ENCODE measurements at regions not wholly inside any gene's neighbourhood (a gene's known extent, or its start where the extent isn't known, plus 50 kb on each side); places are given as distances from the start of the nearest gene placed in this dataset.

GRCh38 chr10:107933076-107933475 is 768.6 kb upstream of the SORCS1 start:
- DNase-seq: no peak
- TF ChIP-seq POLR2A (IDR thresholded peaks at IDR 0.05) (no peak), EP300 (IDR thresholded peaks at IDR 0.05) (no peak)
- 83 to 92% (median 86%) methylated on average over 2 of the region's 2 CpGs for WGBS, 3 donors
- no peak overlapping the region for H3K27ac ChIP-seq
- intact Hi-C loops (cut with DNase I): no loop called here
- H3K9me3 ChIP-seq: no peaks in the 10 kb centered on the region
- H3K27me3 ChIP-seq: no peaks in the 10 kb centered on the region
- H3K4me3 ChIP-seq: no peak overlapping the region
- no peaks in the 10 kb centered on the region for H3K4me1 ChIP-seq (ENCODE audit: insufficient read depth)
- H3K36me3 ChIP-seq: no peaks in the 10 kb centered on the region

DNA sequence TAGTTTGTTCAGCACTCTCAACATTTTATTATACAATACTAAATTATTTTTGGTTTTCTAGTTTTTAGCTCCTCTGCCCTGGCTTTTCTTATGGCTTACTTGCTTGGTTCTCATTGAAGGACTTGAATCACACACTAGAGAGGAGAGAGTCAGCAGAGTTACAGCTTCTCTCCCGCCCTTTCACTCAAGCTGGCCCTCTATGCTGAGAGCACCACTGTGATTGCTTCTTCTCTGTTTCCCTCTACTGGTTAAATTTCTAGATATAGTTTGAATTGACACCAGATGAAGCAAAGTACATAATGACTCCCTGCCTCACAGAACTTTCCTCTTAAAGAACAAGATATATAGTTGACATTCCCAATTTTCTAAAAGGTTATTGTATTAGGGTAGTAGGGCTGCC is 767.3 kb upstream of the SORCS1 start:
- no peaks in the 10 kb centered on the region for H3K27me3 ChIP-seq
- H3K4me1 ChIP-seq (ENCODE audit: insufficient read depth): no peaks in the 10 kb centered on the region
- no peaks in the 10 kb centered on the region for H3K36me3 ChIP-seq
- 83 to 100% (median 86%) methylated on average over 1 of the region's 1 CpG for WGBS, 3 donors
- DNase-seq: no peak
- no peaks in the 10 kb centered on the region for H3K9me3 ChIP-seq
- intact Hi-C loops (cut with DNase I): no loop called here
- TF ChIP-seq CTCF (IDR thresholded peaks at IDR 0.05) (no peak), POLR2A (IDR thresholded peaks at IDR 0.05) (no peak), EP300 (IDR thresholded peaks at IDR 0.05) (no peak)
- no peak overlapping the region for H3K4me3 ChIP-seq
- H3K27ac ChIP-seq: no peak overlapping the region

DNA sequence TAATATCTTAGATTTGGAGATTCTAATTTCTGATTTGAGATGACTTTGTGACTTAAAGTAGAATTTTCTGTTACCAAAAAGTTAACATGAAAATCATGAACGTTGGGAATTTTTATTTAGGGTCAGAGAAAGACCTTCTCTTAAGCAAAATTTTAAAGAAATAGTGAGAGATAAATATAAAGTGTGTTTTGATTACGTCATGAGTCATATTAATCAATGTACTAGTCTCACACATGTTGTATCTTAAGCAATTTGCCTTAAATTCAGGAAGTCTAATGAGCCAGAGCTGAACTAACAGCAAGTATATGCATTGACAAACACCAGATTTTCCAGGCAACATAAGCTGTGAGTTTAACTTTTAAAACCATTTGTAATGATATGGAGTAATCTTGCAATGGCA is 765.5 kb upstream of the SORCS1 start:
- WGBS, 3 donors: 47 to 64% (median 49%) methylated on average over 2 of the region's 2 CpGs
- intact Hi-C loops (cut with DNase I): no loop called here

DNA sequence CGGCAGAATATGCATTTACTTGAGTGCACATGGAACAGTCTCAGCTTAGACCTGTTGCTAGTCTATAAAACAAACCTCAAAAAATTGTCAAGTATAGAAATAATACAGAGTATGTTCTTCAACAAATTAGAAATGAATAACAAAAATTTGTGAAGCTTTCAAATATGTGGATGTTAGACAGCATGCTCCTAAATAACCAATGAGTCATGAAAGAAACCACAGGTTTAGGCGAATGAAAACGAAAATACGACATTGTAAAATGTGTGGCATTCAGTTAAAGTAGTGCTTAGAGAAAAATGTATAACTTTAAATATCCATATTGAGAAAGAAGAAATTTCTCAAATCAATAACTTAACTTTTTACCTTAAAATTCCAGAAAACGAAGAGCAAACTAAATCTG is 760.0 kb upstream of the SORCS1 start:
- 85 to 92% (median 88%) methylated on average over 5 of the region's 5 CpGs for WGBS, 3 donors
- intact Hi-C loops (cut with DNase I): no loop called here
- Histone ChIP-seq H3K4me1 (ENCODE audit: insufficient read depth) (no peaks in the 10 kb centered on the region), H3K4me3 (no peak overlapping the region), H3K36me3 (no peaks in the 10 kb centered on the region), H3K27ac (no peak overlapping the region), H3K27me3 (no peaks in the 10 kb centered on the region), H3K9me3 (no peaks in the 10 kb centered on the region)
- no peak for DNase-seq
- TF ChIP-seq CTCF (IDR thresholded peaks at IDR 0.05) (no peak), POLR2A (IDR thresholded peaks at IDR 0.05) (no peak), EP300 (IDR thresholded peaks at IDR 0.05) (no peak)

More for the DNA sequence above, 765.5 kb upstream of the SORCS1 start:
- Histone ChIP-seq H3K27me3 (no peaks in the 10 kb centered on the region), H3K4me3 (no peak overlapping the region), H3K36me3 (no peaks in the 10 kb centered on the region), H3K27ac (no peak overlapping the region), H3K4me1 (ENCODE audit: insufficient read depth) (no peaks in the 10 kb centered on the region), H3K9me3 (no peaks in the 10 kb centered on the region)
- TF ChIP-seq CTCF (IDR thresholded peaks at IDR 0.05): no peak
- TF ChIP-seq POLR2A (IDR thresholded peaks at IDR 0.05): no peak
- DNase-seq: no peak

DNA sequence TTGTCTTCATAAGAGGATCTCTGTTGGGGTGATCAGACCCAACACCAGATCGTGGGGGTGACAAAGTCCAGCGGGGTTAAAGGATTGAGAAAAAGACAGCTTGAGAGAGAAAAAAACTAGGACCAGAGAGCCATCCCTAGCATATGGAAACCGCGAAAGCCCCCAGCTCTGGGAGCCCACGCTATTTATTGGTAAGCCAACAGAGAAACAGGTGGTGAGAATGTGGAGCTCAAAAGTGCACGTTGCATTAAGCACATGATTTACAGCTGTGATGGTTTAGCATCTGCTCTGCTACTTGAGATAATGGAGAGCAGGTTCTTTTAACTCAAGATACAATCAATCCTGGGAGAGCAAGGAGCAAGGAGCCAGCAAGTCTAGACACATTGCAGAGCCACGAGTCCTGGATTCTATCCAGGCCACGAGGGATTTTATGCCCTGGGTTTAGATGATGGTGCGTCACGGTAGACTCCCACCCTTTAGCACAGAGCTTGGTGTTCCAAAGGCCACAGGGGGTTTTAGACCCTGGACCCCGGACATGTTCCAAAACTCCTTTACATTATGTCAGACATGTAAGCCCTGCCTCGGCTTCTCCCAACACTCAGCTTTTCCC is 755.2 kb upstream of the SORCS1 start:
- no peak overlapping the region for H3K27ac ChIP-seq
- DNase-seq: no peak
- H3K9me3 ChIP-seq: no peaks in the 10 kb centered on the region
- no peaks in the 10 kb centered on the region for H3K36me3 ChIP-seq
- WGBS, 3 donors: 72 to 80% (median 80%) methylated on average over 12 of the region's 12 CpGs
- H3K27me3 ChIP-seq: no peaks in the 10 kb centered on the region
- TF ChIP-seq CTCF (IDR thresholded peaks at IDR 0.05): no peak
- TF ChIP-seq EP300 (IDR thresholded peaks at IDR 0.05): no peak
- no peak for TF ChIP-seq POLR2A (IDR thresholded peaks at IDR 0.05)
- H3K4me3 ChIP-seq: no peak overlapping the region
- H3K4me1 ChIP-seq (ENCODE audit: insufficient read depth): peaks cover 3% of the 10 kb centered on the region
- intact Hi-C loops (cut with DNase I): no loop called here

All from ovary (tissue), 7 donors.